NCI-H2196 treated with DMSO at 0.1 percent for 48 hours (cell line): ENCODE measurements at regions not wholly inside any gene's neighbourhood (a gene's known extent, or its start where the extent isn't known, plus 50 kb on each side); places are given as distances from the start of the nearest gene placed in this dataset.
"Not testable (repeated sequence)": the region's sequence is repeated elsewhere in the genome, so short reads cannot be mapped to it uniquely, and the experiment has no call there.

Experiments used
- DNase-seq: peaks from one replicate; lab custom pipeline; 2025; ENCODE audit not compliant: unreplicated experiment; lab: John Stamatoyannopoulos, UW

DNA sequence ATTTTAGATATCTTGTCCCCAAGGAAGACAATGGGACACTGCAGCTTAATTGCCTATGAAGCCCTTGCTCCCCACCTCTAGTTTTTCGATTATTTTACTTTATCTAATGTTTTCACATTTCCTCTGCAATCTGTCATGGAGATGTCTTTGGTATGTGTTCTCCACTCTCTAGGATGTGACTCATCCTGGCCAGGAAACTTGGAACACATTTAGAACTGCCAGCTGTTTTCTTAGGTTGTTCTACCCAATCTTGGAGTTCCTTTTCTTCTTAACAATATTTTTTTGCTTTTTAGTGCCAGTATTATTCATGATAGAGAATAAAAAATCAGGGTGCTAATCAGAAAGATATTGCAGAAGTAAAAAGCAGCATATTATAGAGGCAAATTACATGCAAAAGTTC lies 101.7 kb upstream of the CLEC14A start:
- DNase-seq, result no peak

DNA sequence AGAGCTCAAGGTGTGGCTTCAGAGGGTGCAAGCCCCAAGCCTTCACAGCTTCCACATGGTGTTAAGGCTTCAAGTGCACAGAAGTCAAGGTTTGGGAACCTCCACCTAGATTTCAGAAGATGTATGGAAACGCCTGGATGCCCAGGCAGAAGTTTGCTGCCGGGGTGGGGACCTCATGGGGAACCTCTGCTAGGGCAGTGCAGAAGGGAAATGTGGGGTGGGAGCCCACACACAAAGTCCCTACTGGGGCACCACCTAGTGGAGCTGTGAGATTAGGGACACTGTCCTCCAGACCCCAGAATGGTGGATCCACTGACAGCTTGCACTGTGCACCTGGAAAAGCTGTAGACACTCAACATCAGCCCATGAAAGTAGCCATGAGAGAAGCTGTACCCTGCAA lies 99.6 kb upstream of the CLEC14A start:
- not testable (repeated sequence) for DNase-seq

DNA sequence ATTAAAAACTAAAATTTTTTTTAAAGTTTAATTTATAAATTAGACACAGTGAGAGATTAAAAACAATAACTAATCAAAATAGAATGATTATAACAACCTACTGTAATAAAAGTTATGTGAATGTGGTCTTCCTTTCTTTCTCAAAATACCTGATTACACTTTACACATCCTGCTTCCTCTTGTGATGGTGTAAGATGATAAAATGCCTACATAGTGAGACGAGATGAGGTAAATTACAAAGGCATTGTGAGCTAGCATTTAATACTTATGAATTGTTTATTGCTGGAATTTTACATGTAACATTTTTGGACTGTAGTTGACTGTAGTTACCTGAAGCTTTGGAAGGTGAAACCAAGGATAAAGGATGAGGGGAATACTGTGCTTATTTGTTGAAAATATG lies 94.2 kb upstream of the CLEC14A start:
- no peak for DNase-seq

DNA sequence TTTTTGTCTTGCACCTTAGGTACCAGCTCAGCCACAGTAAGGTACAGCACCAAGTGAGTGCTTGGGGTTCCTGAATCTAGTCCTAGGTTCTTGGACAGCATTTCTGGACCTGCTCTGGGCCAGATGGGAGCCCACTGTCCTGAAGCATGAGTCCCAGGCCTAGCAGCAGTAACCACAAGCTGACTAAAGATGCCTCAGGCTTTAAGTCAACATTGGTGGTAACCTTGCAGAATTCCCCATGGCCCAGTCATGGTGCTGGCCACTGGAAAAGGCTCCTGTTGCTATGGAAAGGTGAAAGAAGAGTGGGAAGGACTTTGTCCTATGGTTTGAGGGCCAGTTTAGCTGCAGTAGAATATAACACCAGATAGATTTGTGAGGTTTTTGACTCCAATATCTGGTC lies 86.9 kb upstream of the CLEC14A start:
- DNase-seq, result no peak

DNA sequence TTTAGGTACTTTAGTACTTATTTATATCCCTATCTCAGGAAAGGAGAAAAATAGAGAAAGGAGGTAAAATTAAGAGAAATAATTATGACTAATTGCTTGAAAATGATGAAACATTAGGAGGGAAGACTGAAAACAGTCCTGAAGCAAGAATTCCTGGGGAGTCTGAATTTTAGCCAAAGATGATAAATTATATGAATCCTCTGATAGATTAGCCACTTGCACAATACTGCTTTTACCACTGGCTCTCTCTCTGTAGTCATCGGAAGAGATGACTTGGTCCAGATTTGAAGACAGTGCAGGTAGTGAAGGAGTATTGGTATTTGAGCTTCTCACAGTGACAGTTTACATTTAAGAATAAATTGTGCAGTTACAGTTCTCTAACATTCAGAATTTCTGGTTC lies 83.8 kb upstream of the CLEC14A start:
- DNase-seq, result no peak

DNA sequence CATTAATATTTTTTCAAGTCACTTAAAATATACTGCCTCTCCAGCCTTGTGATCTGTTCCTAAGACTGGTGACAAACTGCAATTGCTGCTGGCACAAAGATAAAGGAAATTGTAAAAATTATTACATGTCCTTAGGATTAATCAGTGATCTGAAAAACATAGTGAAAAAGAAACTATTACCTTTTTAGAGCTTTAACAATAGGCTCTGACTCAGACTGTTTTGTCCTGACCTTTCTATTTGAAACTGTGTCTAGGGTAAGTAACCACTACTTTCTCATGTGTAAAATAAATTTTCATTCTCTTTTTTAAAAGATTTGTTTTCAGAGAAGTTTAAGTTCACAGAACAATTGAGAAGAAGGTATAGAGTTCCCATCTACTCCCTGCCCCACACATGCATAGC lies 80.4 kb upstream of the CLEC14A start:
- DNase-seq, result no peak

DNA sequence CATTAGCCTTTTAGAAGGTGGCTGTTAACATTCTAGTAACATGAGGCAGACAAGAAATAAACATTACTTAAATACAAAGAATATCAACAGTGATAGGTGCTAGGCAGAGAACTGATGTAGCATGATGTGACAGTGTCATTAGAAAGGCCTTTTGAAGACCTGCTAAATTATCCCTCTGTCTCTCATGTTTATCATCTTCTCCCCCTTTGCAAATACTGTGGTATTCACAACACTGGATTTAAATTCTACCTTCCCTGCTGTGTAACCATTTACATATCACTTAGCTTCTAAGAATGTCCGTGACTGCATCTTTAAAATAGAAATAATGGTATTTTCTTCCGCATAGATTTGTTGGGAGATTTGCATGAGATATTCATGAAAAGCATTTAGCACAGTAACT lies 74.4 kb upstream of the CLEC14A start:
- no peak for DNase-seq

DNA sequence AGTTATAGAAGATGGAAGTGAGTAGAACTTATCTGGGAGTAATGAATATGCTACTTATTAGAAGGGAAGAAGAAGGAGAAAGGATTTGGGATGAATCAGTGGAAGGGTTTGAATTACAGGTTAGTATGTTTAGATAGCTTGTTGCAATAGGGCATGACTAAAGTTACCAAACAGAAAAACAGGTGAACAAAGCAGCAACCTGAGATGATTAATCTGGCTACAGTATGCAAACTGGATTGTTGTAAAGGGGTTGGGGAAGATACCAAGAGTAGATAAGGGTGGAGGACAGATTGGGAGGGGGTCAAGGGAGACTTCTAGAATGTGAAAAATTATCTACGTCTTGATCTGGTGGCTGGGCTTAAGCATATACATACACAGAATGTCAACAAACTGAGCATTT lies 73.4 kb upstream of the CLEC14A start:
- DNase-seq, result no peak

DNA sequence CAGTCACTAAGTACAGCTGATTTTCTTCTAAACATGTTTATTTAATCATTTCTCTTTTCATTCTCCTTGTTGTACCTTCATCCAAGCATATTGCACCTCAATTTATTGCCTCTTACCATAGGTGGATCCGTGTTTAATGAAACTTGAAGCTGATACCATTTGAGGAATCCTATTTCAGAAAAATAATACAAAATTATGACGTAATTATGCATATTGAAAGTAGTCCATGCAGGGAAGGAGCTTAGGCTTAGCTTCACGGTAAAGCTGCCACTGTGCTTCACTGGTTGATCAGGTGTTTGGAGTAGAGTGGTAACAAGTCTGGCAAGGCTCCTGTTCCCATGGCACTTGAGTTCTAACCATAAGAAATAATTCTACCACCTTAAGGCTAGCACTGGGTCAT lies 61.0 kb upstream of the CLEC14A start:
- DNase-seq, result no peak

DNA sequence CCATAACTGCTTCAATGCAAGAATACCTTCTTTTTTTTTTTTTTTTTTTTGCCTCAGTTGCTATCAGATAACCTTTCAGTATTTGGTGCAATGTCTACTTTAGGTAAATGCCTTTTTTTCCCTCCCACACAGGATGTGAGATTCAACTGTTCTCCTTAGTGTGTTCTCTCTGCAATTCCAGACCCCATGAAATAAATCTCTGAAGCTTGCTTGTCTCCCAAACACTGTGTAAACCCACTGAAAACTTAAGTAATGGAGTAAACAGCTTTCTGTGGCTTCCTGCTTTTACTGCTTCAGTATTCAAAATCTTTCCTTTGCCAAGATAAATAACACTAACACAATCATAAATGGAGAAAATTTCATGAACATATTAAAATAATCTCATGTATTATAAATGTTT lies 55.8 kb upstream of the CLEC14A start:
- DNase-seq, result no peak

DNA sequence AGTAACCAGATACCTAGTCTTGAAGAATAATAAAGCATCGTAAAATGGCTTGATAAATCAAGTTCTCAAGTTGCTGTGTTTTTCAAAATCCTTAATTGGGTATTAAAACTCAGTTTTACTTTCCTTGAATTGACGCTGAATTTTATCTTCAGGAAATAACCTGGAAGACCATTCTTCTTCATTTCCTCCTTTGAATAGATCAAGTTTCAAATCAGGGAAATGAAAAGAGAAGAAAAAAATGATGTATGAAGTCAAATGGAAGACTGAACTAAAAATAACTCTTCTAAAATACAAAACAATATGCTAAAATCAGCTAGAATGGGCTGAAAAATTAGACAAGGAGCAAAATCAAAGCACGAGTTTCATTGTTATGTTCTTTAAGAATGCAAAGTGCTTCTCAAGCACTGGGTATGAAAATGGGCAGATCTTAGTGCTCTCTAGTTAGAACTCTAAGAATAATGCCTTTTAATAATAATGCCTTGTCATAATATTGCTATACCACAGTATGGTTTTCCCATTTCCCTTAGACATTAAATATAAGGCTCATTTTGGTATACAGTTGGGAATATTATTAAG lies 54.6 kb upstream of the CLEC14A start:
- DNase-seq, result no peak

DNA sequence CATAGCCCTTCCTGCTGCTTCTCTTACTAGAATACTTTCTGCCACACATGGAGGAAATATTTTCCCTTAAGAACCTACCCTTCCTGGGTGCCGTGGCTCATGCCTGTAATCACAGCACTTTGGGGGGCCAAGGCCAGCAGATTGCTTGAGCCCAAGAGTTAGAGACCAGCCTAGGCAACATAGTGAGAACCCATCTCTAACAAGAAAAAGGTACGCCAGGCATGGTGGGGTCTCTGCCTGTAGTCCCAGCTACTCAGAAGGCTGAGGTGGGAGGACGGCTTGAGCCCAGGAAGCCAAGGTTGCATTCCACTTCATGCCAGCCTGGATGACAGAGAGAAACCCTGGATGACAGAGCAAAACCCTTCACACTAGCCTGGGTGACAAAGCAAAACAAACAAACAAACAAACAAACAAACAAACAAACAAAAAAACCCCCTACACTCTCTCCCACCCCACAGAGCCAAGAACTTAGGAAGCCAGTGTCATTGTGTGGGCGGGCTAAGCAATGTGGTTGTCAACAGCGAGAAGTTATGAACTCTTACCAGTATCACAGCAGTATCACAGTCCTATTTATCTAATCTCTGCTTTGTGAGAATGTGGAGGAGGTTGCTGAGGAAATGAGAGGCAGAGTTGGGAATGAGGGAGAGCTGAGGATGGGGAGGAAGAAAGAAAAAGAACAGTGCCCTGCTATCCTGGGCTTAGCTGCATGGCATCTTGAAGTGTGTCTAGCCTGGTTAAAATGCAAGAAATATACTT lies 53.8 kb upstream of the CLEC14A start:
- DNase-seq, result no peak
